HK-2 (cell line): ENCODE measurements at regions not wholly inside any gene's neighbourhood (a gene's known extent, or its start where the extent isn't known, plus 50 kb on each side); places are given as distances from the start of the nearest gene placed in this dataset.
"Not testable (repeated sequence)": the region's sequence is repeated elsewhere in the genome, so short reads cannot be mapped to it uniquely, and the experiment has no call there.

ENCODE experiments used
- DNase-seq: peaks from one replicate; pipeline ENCODE4 v3.0.0-alpha.2; 2018; ENCODE audit not compliant: unreplicated experiment

GRCh38 chr5:90285581-90285980 is 124.0 kb downstream of the CETN3 start:
- no peak for DNase-seq

GRCh38 chr5:90284375-90284774 is 125.2 kb downstream of the CETN3 start:
- no peak for DNase-seq

- DNase-seq, result no peak
Measured at GRCh38 chr5:90279091-90279490, 130.5 kb downstream of the CETN3 start.

- DNase-seq, result no peak
Measured at GRCh38 chr5:90274216-90274615, 135.3 kb downstream of the CETN3 start.

GRCh38 chr5:90267646-90268045 is 141.9 kb downstream of the CETN3 start:
- DNase-seq, result no peak

GRCh38 chr5:90265545-90265857 is 144.1 kb downstream of the CETN3 start:
- no peak for DNase-seq

- peak; percentile 34 for DNase-seq
Measured at GRCh38 chr5:90264689-90265544, 144.6 kb downstream of the CETN3 start.

- DNase-seq, result no peak
Measured at GRCh38 chr5:90263102-90263820, 146.3 kb downstream of the CETN3 start.

GRCh38 chr5:90251447-90251846 is 158.1 kb downstream of the CETN3 start:
- no peak for DNase-seq

GRCh38 chr5:90248640-90249039 is 160.9 kb downstream of the CETN3 start:
- no peak for DNase-seq

GRCh38 chr5:90243848-90244247 is 165.7 kb downstream of the CETN3 start:
- DNase-seq, result not testable (repeated sequence)

GRCh38 chr5:90233476-90233875 is 176.1 kb downstream of the CETN3 start:
- no peak for DNase-seq

- DNase-seq, result no peak
Measured at GRCh38 chr5:90231688-90232087, 177.9 kb downstream of the CETN3 start.

GRCh38 chr5:90227683-90228082 is 181.9 kb downstream of the CETN3 start:
- no peak for DNase-seq

- DNase-seq, result no peak
Measured at GRCh38 chr5:90226433-90227099, 183.0 kb downstream of the CETN3 start.

GRCh38 chr5:90224342-90224741 is 185.2 kb downstream of the CETN3 start:
- no peak for DNase-seq

GRCh38 chr5:90223756-90224155 is 185.8 kb downstream of the CETN3 start:
- no peak for DNase-seq

GRCh38 chr5:90221951-90222350 is 187.6 kb downstream of the CETN3 start:
- DNase-seq, result no peak

GRCh38 chr5:90220554-90220953 is 189.0 kb downstream of the CETN3 start:
- DNase-seq, result no peak

GRCh38 chr5:90214991-90215390 is 194.6 kb downstream of the CETN3 start:
- no peak for DNase-seq

GRCh38 chr5:90208323-90208722 is 201.2 kb downstream of the CETN3 start:
- DNase-seq, result not testable (repeated sequence)

- no peak for DNase-seq
Measured at GRCh38 chr5:90201923-90202322, 207.6 kb downstream of the CETN3 start.
